GM18508 (cell line): ENCODE measurements at regions not wholly inside any gene's neighbourhood (a gene's known extent, or its start where the extent isn't known, plus 50 kb on each side); places are given as distances from the start of the nearest gene placed in this dataset.
"Not testable (repeated sequence)": the region's sequence is repeated elsewhere in the genome, so short reads cannot be mapped to it uniquely, and the experiment has no call there.

ENCODE experiments used
- ATAC-seq: cut with Tn5 transposase; IDR thresholded peaks from one replicate; pipeline ENCODE4 v1.9.1; 2021; ENCODE audit warnings: moderate number of reproducible peaks; ENCODE audit not compliant: insufficient read depth, unreplicated experiment

GRCh38 chr6:8846680-8847079 lies 411.3 kb upstream of the SLC35B3 start:
- ATAC-seq: not testable (repeated sequence)

DNA sequence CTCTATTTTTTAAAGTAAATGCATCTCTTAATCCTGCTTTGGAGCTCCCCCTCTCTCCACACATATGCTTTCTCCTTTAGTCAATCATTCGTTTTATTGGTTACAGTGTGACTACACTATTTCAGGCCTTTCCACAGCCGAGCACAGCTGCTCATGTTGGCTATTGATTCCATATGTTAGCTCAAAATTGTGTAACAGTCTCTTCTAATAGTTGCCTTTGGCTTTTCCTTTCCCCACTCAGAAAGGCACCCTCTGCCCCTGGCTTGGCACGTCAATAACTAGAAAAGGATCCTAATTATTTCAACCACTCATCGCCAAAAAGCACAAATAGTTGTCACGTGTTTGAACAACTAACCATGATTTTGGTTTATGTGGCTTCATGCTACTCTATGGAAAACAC lies 410.3 kb upstream of the SLC35B3 start:
- ATAC-seq: no peak

GRCh38 chr6:8844968-8845367 lies 409.6 kb upstream of the SLC35B3 start:
- ATAC-seq: no peak

- no peak for ATAC-seq
These were observed 404.3 kb upstream of the SLC35B3 start for GRCh38 chr6:8839626-8840025.

DNA sequence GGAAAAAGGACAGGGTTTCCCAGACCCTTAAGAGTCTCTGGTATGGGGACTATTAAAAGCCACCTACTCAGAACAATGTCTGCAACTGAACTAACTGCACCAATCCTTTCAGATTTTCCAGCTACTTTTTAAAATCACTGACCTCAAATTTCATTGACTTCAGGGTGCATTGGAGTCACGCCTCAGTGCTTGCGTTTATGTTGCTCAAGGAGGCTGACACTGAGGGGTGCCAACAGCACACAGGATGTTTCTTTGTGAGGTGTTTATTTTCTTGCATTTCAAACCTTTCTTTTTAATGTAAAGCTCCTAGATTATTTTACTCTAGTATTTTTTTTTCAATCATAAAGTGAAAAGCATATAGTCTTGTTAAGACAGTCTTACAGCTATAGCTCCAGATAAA lies 402.0 kb upstream of the SLC35B3 start:
- ATAC-seq: no peak

GRCh38 chr6:8832695-8833094 lies 397.4 kb upstream of the SLC35B3 start:
- ATAC-seq: not testable (repeated sequence)

- no peak for ATAC-seq
These were observed 396.2 kb upstream of the SLC35B3 start for GRCh38 chr6:8831366-8832152.

DNA sequence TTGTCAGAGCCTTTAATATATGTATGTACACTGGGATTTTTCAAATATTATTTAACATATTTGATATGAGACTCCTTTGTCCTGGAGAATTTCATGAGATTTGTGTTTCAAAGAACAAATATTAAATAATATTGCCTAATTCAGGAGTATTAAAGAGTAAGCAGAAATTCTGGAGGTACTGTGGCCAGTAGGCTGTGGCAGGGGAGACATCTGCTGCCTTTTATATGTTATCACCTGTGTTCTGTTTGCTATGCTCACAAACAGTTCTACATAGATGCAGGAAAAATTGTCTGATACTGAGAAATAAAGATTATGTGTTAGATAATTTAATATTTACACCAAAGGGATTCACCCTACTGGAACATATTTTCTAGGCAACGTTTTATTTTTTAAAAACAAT lies 395.4 kb upstream of the SLC35B3 start:
- no peak for ATAC-seq

- ATAC-seq: no peak
These were observed 394.5 kb upstream of the SLC35B3 start for GRCh38 chr6:8829796-8830195.

GRCh38 chr6:8829296-8829695 lies 394.0 kb upstream of the SLC35B3 start:
- no peak for ATAC-seq

DNA sequence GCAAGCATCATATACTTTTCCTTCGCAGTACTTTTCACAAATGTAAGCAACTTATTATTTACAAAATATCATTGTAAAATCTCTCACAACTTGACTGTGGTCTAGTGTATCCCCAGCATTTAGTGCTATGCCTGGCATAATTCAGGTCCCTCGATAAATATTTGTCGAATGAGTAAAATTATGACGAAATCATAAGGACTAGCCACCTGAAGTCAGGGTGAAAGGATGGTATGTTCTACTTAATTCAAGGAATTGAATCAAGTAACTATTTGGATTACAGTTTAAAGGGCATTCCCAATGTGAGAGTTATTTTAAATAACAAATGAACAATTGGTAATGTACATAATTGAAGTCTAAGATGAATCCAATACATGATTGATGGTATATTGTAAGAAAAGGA lies 393.0 kb upstream of the SLC35B3 start:
- ATAC-seq: no peak

DNA sequence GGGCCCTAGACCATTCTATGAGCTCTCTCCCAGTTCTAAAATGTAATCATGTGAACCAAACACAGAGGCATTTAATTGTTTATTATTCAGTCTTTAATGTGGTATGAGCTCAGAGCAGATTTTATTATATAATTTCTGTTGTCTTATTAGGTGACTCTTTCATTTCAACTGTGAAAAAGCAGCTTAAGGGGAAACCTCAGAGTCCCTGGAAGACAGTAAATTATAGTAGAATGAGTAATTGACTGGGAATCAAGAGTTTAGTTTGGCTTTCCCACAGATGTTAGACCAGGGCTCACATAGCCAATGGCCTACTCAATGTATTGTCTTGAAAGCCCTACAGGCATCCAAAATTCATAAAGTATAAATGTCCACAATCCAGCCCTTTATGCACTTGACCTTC lies 390.4 kb upstream of the SLC35B3 start:
- no peak for ATAC-seq

DNA sequence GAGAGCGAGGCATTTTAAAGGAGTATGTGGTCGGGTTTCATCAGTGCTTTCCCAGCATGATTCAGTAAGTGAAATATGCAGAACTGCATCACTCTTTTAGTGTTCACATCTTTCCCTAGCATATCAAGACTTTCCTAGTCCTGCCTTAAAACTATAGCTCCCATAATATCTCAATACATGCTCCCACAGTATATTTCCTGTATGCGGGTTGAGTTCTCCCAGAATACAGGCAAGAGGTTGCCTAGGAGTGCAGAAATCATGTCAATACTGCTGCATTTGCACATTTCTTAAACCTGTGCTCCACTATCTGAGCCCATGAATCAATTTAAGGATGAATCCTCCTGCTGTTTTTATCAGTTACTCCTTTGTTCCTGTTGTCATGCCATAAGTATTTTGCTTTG lies 386.6 kb upstream of the SLC35B3 start:
- no peak for ATAC-seq

- no peak for ATAC-seq
These were observed 385.0 kb upstream of the SLC35B3 start for GRCh38 chr6:8820313-8820712.

DNA sequence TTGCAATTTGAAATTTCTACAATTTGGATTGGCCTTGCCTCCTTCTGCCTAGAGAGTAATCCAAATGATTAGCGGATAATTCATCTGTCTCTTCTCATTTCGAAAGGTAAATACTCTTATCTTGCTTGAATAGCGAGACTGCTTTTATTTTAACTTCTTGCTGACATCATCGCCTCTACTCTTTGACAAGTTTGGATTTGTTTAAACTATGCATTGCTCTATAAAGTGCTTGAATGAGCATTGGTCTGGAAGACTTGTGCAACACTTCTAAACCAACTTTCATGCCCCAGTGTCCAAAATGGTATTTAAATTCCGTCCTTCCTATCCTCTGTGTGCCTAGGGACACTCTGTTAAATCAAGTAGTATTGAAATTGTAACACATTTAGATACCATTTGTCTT lies 384.1 kb upstream of the SLC35B3 start:
- ATAC-seq: no peak

DNA sequence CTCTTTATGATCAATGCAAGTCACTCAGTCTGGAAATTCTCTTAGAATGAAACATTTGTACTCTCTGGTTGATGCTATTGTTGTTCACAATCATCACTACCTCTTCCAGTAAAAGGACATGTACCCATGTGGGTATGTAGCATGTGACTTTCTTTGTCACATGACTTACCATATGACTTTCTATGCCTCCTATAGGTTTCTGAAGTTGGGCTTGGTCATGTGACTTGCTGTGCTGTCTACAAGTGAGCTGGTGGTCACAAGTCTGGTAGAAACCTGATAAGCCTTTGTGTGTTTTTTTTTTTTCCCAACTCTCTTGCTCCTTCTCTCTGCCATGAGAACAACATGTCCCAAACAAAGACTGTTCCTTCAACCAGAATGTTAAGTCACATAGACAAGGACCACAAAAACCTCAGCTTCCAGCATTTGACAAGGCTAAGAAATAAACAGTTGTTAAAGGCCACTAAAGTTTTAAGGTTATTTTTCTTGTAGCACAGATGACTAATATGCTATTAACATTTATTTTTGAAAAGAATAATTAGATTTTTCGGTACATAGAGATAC lies 379.2 kb upstream of the SLC35B3 start:
- ATAC-seq: no peak

DNA sequence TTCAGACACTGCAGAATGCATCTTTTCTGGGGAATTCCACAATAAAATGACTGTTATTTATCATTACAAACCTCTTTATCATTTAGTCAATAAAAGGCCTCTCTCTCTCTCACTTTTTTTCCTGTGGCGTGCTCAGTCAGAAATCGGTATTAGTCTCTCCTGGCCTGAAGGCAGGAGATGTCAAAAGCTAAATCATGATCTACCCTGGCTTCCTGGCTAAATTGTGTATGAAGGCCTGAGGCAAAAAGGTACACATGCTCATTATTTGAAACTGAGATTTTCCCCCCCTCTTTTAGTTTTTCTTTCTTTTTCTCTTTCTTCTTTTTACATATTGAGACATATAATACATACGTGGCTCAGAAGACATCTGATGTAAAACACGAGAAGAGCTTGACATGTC lies 375.0 kb upstream of the SLC35B3 start:
- no peak for ATAC-seq

- ATAC-seq: no peak
These were observed 374.3 kb upstream of the SLC35B3 start for GRCh38 chr6:8809662-8810061.

- no peak for ATAC-seq
These were observed 367.9 kb upstream of the SLC35B3 start for GRCh38 chr6:8803181-8803760.

DNA sequence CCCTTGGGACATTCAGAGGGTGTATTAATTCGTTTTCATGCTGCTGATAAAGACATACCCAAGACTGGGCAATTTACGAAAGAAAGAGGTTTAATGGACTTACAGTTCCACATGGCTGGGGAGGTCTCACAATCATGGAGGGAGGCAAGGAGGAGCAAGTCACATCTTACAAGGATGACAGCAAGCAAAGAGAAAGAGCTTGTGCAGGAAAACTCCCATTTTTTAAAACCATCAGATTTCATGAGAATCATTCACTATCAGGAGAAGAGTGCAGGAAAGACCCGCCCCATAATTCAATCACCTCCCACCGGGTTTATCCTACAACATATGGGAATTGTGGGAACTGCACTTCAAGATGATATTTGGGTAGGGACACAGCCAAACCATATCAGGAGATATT lies 367.1 kb upstream of the SLC35B3 start:
- not testable (repeated sequence) for ATAC-seq

DNA sequence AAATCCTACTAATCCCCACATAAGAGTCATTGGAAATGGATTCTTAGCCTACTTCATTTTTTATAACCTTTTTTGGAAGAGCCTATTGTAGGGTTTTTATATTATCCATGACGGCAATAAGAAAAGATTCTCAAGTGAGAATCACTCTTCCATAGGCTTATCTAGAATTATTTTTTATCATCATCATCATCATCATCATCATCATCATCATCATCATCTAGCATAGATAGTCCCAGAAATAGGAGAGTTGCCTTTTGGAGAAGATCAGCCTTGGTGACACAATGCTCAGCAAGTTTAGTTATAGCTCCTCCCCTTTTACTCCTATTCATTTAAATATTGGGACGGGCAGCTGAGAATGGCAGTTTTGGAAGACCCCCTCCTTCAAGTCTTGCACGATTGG lies 359.1 kb upstream of the SLC35B3 start:
- no peak for ATAC-seq

GRCh38 chr6:8789878-8790277 lies 354.5 kb upstream of the SLC35B3 start:
- ATAC-seq: no peak
